Ovary (tissue), 3 donors: ENCODE measurements at regions not wholly inside any gene's neighbourhood (a gene's known extent, or its start where the extent isn't known, plus 50 kb on each side); places are given as distances from the start of the nearest gene placed in this dataset.

Source experiments
- CTCF ChIP-seq, 3 donors: fragments of 450-650 bp in 2 of 3; fragments of 200-600 bp in 1 of 3; IDR thresholded peaks; one replicate each; pipeline versions ENCODE4 v1.5.1 to v1.8.0; 2016 to 2022; ENCODE audit warnings: antibody characterized with exemption in 3 of 3, mild to moderate bottlenecking in 1 of 3
- POLR2A ChIP-seq: fragments of 450-650 bp; IDR thresholded peaks from one replicate; pipeline ENCODE4 v1.6.1; 2017; ENCODE audit warnings: antibody characterized with exemption, mild to moderate bottlenecking, moderate library complexity
- donor health status: DM: no; HTN: no; CAD: no.

GRCh38 chr3:71944482-71945065, 159.6 kb upstream of the PROK2 start:
- TF ChIP-seq CTCF (IDR thresholded peaks at IDR 0.05) (no peak), POLR2A (no peak)
